Neuronal stem cell (in vitro differentiated cells): ENCODE measurements at regions not wholly inside any gene's neighbourhood (a gene's known extent, or its start where the extent isn't known, plus 50 kb on each side); places are given as distances from the start of the nearest gene placed in this dataset.

ENCODE experiments used
- DNase-seq: peaks from one replicate; pipeline ENCODE4 v3.0.0-alpha.2; 2013; ENCODE audit warnings: low spot score
- H2AFZ ChIP-seq: one replicate; pipeline ENCODE4 v1.6.1; 2013; ENCODE audit warnings: mild to moderate bottlenecking, low read length, inconsistent platforms
- H2AK5ac ChIP-seq: 2 replicates; pipeline ENCODE4 v1.6.1; 2013; ENCODE audit warnings: low read depth, mild to moderate bottlenecking, inconsistent platforms, low read length, moderate library complexity, mixed read lengths
- H2BK120ac ChIP-seq: 2 replicates; pipeline ENCODE4 v1.6.1; 2013; ENCODE audit warnings: low read depth, mild to moderate bottlenecking, inconsistent platforms, low read length, moderate library complexity, mixed read lengths
- H2BK12ac ChIP-seq: one replicate; pipeline ENCODE4 v1.6.1; 2013; ENCODE audit warnings: low read length, inconsistent platforms
- H2BK15ac ChIP-seq: 2 replicates; pipeline ENCODE4 v1.6.1; 2013; ENCODE audit warnings: mild to moderate bottlenecking, low read length, inconsistent platforms, mixed read lengths
- H2BK5ac ChIP-seq: one replicate; pipeline ENCODE4 v1.6.1; 2013; ENCODE audit warnings: inconsistent platforms, mild to moderate bottlenecking, low read length, moderate library complexity
- H3K14ac ChIP-seq: one replicate; pipeline ENCODE4 v1.6.1; 2013; ENCODE audit warnings: low read length, inconsistent platforms
- H3K18ac ChIP-seq: 2 replicates; pipeline ENCODE4 v1.6.1; 2013; ENCODE audit warnings: low read length, inconsistent platforms
- H3K23ac ChIP-seq: 2 replicates; pipeline ENCODE4 v1.6.1; 2013; ENCODE audit warnings: low read depth, mild to moderate bottlenecking, mixed read lengths, low read length, inconsistent platforms; ENCODE audit not compliant: poor library complexity
- H3K27ac ChIP-seq: replicated peaks from 3 replicates; pipeline ENCODE4 v1.5.1; 2013; ENCODE audit warnings: low read length, inconsistent platforms
- H3K27me3 ChIP-seq, 3 experiments: 2 replicates each; pipeline ENCODE4 v1.6.1; 2013; ENCODE audit warnings: low read length in 3 of 3, mild to moderate bottlenecking in 2 of 3, inconsistent platforms in 1 of 3, low read depth in 1 of 3, mixed read lengths in 1 of 3, moderate library complexity in 1 of 3; ENCODE audit not compliant: control insufficient read depth in 3 of 3, insufficient read depth in 3 of 3
- H3K36me3 ChIP-seq, 2 donors: replicated peaks in 1 of 2; 2 replicates each; pipeline ENCODE4 v1.6.1; 2013; ENCODE audit warnings: low read length in 2 of 2; ENCODE audit not compliant: control insufficient read depth in 2 of 2, insufficient read depth in 2 of 2
- H3K4ac ChIP-seq: 2 replicates; pipeline ENCODE4 v1.6.1; 2013; ENCODE audit warnings: inconsistent platforms, mild to moderate bottlenecking, low read length, moderate library complexity
- H3K4me1 ChIP-seq, 2 donors: 1 replicate in 1 of 2; 2 replicates in 1 of 2; pipeline ENCODE4 v1.6.1; 2013; ENCODE audit warnings: low read length in 2 of 2, low read depth in 1 of 2; ENCODE audit not compliant: control insufficient read depth in 2 of 2, insufficient read depth in 1 of 2
- H3K4me2 ChIP-seq: one replicate; pipeline ENCODE4 v1.6.1; 2013; ENCODE audit warnings: mild to moderate bottlenecking, low read length, inconsistent platforms; ENCODE audit not compliant: insufficient read depth, poor library complexity, severe bottlenecking
- H3K4me3 ChIP-seq, 2 donors: 2 replicates each; pipeline ENCODE4 v1.5.1; 2013; ENCODE audit warnings: low read length in 2 of 2, mild to moderate bottlenecking in 2 of 2, inconsistent platforms in 1 of 2, moderate library complexity in 1 of 2
- H3K79me1 ChIP-seq: one replicate; pipeline ENCODE4 v1.6.1; 2013; ENCODE audit warnings: low read depth, mild to moderate bottlenecking, inconsistent platforms, low read length, moderate library complexity
- H3K9ac ChIP-seq: one replicate; pipeline ENCODE4 v1.6.1; 2013; ENCODE audit warnings: mild to moderate bottlenecking, low read depth, low read length, inconsistent platforms; ENCODE audit not compliant: poor library complexity
- H3K9me3 ChIP-seq, 2 donors: replicated peaks in 1 of 2; 2 replicates each; pipeline versions ENCODE3 to v1.6.1; 2013; ENCODE audit warnings: low read length in 2 of 2, mild to moderate bottlenecking in 2 of 2, inconsistent platforms in 1 of 2, low read depth in 1 of 2, mixed read lengths in 1 of 2, moderate library complexity in 1 of 2; ENCODE audit not compliant: control insufficient read depth in 2 of 2, insufficient read depth in 1 of 2
- H4K8ac ChIP-seq: one replicate; pipeline ENCODE4 v1.6.1; 2013; ENCODE audit warnings: low read depth, mild to moderate bottlenecking, inconsistent platforms, low read length, moderate library complexity
- H4K91ac ChIP-seq: one replicate; pipeline ENCODE4 v1.6.1; 2013; ENCODE audit warnings: low read length, low read depth, mild to moderate bottlenecking, inconsistent platforms; ENCODE audit not compliant: poor library complexity
- WGBS, 2 donors: extraction: QIAGEN DNeasy Blood & Tissue Kit; methylation state at CpG; one replicate each; pipeline ENCODE4 v1.1.7; 2013; ENCODE audit warnings: missing lambda C conversion rate in 2 of 2, mixed read lengths in 1 of 2; ENCODE audit not compliant: insufficient read length in 2 of 2, insufficient replicate concordance in 1 of 2; ENCODE audit errors: extremely low coverage in 2 of 2; 5-methylcytosine and 5-hydroxymethylcytosine counted together

DNA sequence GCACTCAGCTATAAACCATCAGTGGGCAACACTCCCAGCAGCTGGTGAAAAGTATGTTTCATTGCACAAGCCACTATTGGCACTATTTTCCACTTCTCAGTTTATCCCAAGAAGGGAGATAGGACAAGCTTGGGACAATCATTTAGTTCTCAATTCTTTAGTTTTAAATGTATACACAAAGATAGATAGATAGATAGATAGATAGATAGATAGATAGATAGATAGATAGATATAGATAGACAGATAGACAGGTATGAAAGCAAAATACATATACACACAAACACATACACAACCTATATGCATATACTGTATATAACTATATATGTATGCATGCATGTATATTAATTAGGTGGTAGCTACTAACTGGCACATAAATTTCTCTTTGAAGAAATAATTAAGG lies 411.6 kb upstream of the KCND2 start:
- Histone ChIP-seq H3K27me3 (no peaks in the 10 kb centered on the region), H3K79me1 (no peaks in the 10 kb centered on the region), H3K18ac (no peak overlapping the region), H3K9me3 (no peaks in the 10 kb centered on the region), H3K9ac (no peak overlapping the region), H3K4ac (no peak overlapping the region), H2BK120ac (no peak overlapping the region), H2AK5ac (no peak overlapping the region), H3K4me2 (no peak overlapping the region), H3K4me3 (no peak overlapping the region), H3K23ac (no peak overlapping the region), H2BK15ac (no peak overlapping the region), H4K91ac (no peak overlapping the region), H2AFZ (no peak overlapping the region), H3K27ac (no peak overlapping the region), H3K36me3 (no peaks in the 10 kb centered on the region), H3K4me1 (no peaks in the 10 kb centered on the region), H2BK5ac (no peak overlapping the region), H4K8ac (no peak overlapping the region), H3K14ac (no peak overlapping the region), H2BK12ac (no peak overlapping the region)
- no peak for DNase-seq

DNA sequence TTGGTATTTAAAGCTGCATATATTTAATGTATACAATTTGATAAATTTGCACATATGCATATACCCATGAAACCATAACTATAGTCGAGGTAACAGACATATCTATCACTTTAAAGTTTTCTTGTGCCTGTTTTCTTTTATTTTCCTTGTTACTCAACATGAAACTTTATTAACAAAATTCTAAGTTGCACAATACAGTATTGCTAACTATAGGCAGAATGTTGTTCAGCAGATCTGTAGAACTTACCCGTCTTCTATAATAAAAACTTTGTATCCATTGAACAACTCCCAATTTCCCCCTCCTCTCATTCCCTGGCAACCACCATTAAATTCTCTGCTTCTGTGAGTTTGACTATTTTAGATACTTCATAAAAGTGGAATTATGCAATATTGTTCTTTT lies 404.6 kb upstream of the KCND2 start:
- H2BK5ac ChIP-seq: no peak overlapping the region
- no peak overlapping the region for H3K4me3 ChIP-seq
- no CpG with 5 or more reads among the region's 2 CpGs for WGBS, 2 donors
- no peak overlapping the region for H2AK5ac ChIP-seq
- H2BK12ac ChIP-seq: no peak overlapping the region
- no peak overlapping the region for H3K4ac ChIP-seq
- no peaks in the 10 kb centered on the region for H3K79me1 ChIP-seq
- no peak overlapping the region for H3K18ac ChIP-seq
- H3K4me2 ChIP-seq: no peak overlapping the region
- H3K27me3 ChIP-seq: no peaks in the 10 kb centered on the region
- no peak overlapping the region for H3K23ac ChIP-seq
- H2BK120ac ChIP-seq: no peak overlapping the region
- no peak overlapping the region for H4K8ac ChIP-seq
- no peak overlapping the region for H3K9ac ChIP-seq
- H4K91ac ChIP-seq: no peak overlapping the region
- no peak overlapping the region for H3K14ac ChIP-seq
- no peak for DNase-seq
- H3K36me3 ChIP-seq: no peaks in the 10 kb centered on the region
- no peaks in the 10 kb centered on the region for H3K4me1 ChIP-seq
- H3K9me3 ChIP-seq: no peaks in the 10 kb centered on the region
- H2BK15ac ChIP-seq: no peak overlapping the region
- no peak overlapping the region for H3K27ac ChIP-seq
- H2AFZ ChIP-seq: no peak overlapping the region

DNA sequence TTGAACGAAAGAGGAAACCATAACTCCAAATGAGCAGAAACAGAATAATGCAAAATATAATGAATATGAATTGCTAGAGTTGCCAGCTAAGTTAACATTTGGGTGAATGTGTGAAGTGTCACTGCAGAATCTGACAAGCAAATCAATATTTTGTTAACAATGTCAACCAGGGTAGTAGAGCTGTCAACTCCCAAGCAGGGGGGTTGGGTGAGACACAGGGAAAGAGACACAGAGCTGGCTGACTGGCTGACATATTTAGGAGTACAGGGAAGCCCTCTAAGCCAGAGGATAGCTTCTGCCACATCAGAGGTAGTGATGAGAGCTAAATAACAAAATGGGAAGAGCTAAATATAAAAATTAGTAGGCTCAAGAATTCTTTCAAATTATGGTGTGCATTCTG lies 393.1 kb upstream of the KCND2 start:
- Histone ChIP-seq H3K27me3 (no peaks in the 10 kb centered on the region), H4K8ac (no peak overlapping the region), H3K27ac (no peak overlapping the region), H3K9me3 (no peaks in the 10 kb centered on the region), H2BK12ac (no peak overlapping the region), H3K9ac (no peak overlapping the region), H3K18ac (no peak overlapping the region), H3K4ac (no peak overlapping the region), H3K4me3 (no peak overlapping the region), H3K23ac (no peak overlapping the region), H3K79me1 (no peaks in the 10 kb centered on the region), H2BK120ac (no peak overlapping the region), H2BK15ac (no peak overlapping the region), H4K91ac (no peak overlapping the region), H2AK5ac (no peak overlapping the region), H3K4me2 (no peak overlapping the region), H2BK5ac (no peak overlapping the region), H2AFZ (no peak overlapping the region), H3K14ac (no peak overlapping the region), H3K36me3 (no peaks in the 10 kb centered on the region), H3K4me1 (no peaks in the 10 kb centered on the region)
- DNase-seq: no peak
- WGBS, 2 donors: no CpG with 5 or more reads among the region's 1 CpG

DNA sequence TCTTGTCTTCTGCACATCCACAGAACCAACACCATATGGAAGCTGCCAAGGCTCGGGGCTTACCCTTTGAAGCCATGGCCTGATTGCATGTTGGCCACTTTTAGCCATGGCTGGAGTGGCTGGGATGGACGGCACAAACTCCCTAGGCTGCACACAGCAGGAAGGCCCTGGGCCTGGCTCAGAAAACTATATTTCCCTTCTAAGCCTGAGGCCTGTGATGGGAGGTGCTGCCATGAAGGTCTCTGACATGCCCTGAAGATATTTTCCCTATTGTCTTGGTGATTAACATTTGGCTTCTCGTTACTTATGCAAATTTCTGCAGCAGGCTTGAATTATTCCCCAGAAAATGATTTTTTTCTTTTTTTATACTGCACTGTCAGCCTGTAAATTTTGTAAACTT lies 387.0 kb upstream of the KCND2 start:
- no peak overlapping the region for H3K4me2 ChIP-seq
- no peaks in the 10 kb centered on the region for H3K4me1 ChIP-seq
- no peak overlapping the region for H2BK5ac ChIP-seq
- H2AFZ ChIP-seq: no peak overlapping the region
- H3K23ac ChIP-seq: no peak overlapping the region
- no peak overlapping the region for H3K27ac ChIP-seq
- no peak overlapping the region for H4K91ac ChIP-seq
- no peaks in the 10 kb centered on the region for H3K36me3 ChIP-seq
- H3K27me3 ChIP-seq: no peaks in the 10 kb centered on the region
- H3K4ac ChIP-seq: no peak overlapping the region
- H3K79me1 ChIP-seq: no peaks in the 10 kb centered on the region
- no CpG with 5 or more reads among the region's 3 CpGs for WGBS, 2 donors
- H2BK120ac ChIP-seq: no peak overlapping the region
- no peak overlapping the region for H4K8ac ChIP-seq
- no peak overlapping the region for H3K4me3 ChIP-seq
- no peak overlapping the region for H3K18ac ChIP-seq
- H2BK12ac ChIP-seq: no peak overlapping the region
- H2BK15ac ChIP-seq: no peak overlapping the region
- H3K14ac ChIP-seq: no peak overlapping the region
- no peak overlapping the region for H2AK5ac ChIP-seq
- no peak for DNase-seq
- H3K9ac ChIP-seq: no peak overlapping the region
- H3K9me3 ChIP-seq: no peaks in the 10 kb centered on the region
